Endothelial cell of umbilical vein (primary cell): ENCODE measurements at regions not wholly inside any gene's neighbourhood (a gene's known extent, or its start where the extent isn't known, plus 50 kb on each side); places are given as distances from the start of the nearest gene placed in this dataset.

Experiments used
- BruUV-seq: library from RNA; stranded (reverse); fragments of 400-500 nt; replicated peaks from 2 replicates; lab custom pipeline; 2021; lab: Mats Ljungman, UMichigan
- CTCF ChIA-PET: fragments of 300-600, 350-600 bp; sonication (Branson Sonifier 250); formaldehyde crosslinking; loops from one replicate; lab custom pipeline; 2021; ENCODE audit warnings: antibody characterized with exemption, inconsistent platforms; lab: Charles Lee
- POLR2A ChIA-PET: fragments of 300-600, 350-600 bp; sonication (Branson Sonifier 250); formaldehyde crosslinking; loops from one replicate; lab custom pipeline; 2021; ENCODE audit warnings: antibody characterized with exemption, inconsistent platforms; lab: Charles Lee
- DNase-seq: peaks from one replicate; pipeline ENCODE4 v3.0.0-alpha.2; 2011; ENCODE audit warnings: low read depth, low spot score
- FAIRE-seq: peaks from 2 replicates; lab custom pipeline; 2011; peaks lifted over from hg19 to GRCh38; lab: Jason Lieb, UNC
- H2AFZ ChIP-seq: 2 replicates; pipeline ENCODE4 v1.6.0; 2012; ENCODE audit warnings: low read depth, low read length, control low read depth, inconsistent platforms
- H3K27ac ChIP-seq: 2 replicates; pipeline ENCODE4 v1.5.1; 2011; ENCODE audit warnings: low read depth, mild to moderate bottlenecking, control low read depth, low read length, moderate library complexity; ENCODE audit not compliant: insufficient read depth
- H3K27me3 ChIP-seq, 2 experiments: 2 replicates each; pipeline versions ENCODE4 v1.6.0 to v1.6.1; 2011; ENCODE audit warnings: low read length in 2 of 2, mixed read lengths in 1 of 2; ENCODE audit not compliant: control insufficient read depth in 2 of 2, insufficient read depth in 2 of 2
- H3K36me3 ChIP-seq, 2 experiments: 2 replicates in 1 of 2; 3 replicates in 1 of 2; pipeline ENCODE4 v1.5.1; 2011; ENCODE audit warnings: low read length in 2 of 2, mild to moderate bottlenecking in 1 of 2, moderate library complexity in 1 of 2; ENCODE audit not compliant: control insufficient read depth in 2 of 2, insufficient read depth in 2 of 2; ENCODE audit errors: extremely low read depth in 1 of 2
- H3K4me1 ChIP-seq: 3 replicates; pipeline ENCODE4 v1.5.1; 2011; ENCODE audit warnings: mild to moderate bottlenecking, low read length; ENCODE audit not compliant: control insufficient read depth, insufficient read depth; ENCODE audit errors: extremely low read depth
- H3K4me2 ChIP-seq: 2 replicates; pipeline ENCODE4 v1.6.1; 2011; ENCODE audit warnings: low read length, control low read depth, mixed read lengths; ENCODE audit not compliant: insufficient read depth
- H3K4me3 ChIP-seq, 3 experiments: fragments of 200-600 bp in 1 of 3; sonication (generic), shearing (Covaris generic) in 1 of 3; replicated peaks in 1 of 3; 2 replicates each; pipeline ENCODE4 v1.5.1; 2011 to 2016; ENCODE audit warnings: control low read depth in 3 of 3, low read length in 3 of 3, mild to moderate bottlenecking in 2 of 3, inconsistent platforms in 1 of 3, low read depth in 1 of 3, moderate library complexity in 1 of 3; ENCODE audit not compliant: insufficient read depth in 1 of 3
- H3K79me2 ChIP-seq: 2 replicates; pipeline ENCODE4 v1.6.0; 2012; ENCODE audit warnings: low read length, inconsistent platforms; ENCODE audit not compliant: control insufficient read depth, insufficient read depth
- H3K9ac ChIP-seq: replicated peaks from 2 replicates; pipeline ENCODE3; 2011; ENCODE audit warnings: low read length, control low read depth; ENCODE audit not compliant: insufficient read depth; ENCODE audit errors: extremely low read depth
- H3K9me1 ChIP-seq: replicated peaks from 3 replicates; pipeline ENCODE4 v1.6.0; 2011; ENCODE audit warnings: mild to moderate bottlenecking, low read length; ENCODE audit not compliant: control insufficient read depth, insufficient read depth; ENCODE audit errors: extremely low read depth
- H3K9me3 ChIP-seq: replicated peaks from 2 replicates; pipeline ENCODE4 v1.5.1; 2012; ENCODE audit warnings: low read length, inconsistent platforms; ENCODE audit not compliant: control insufficient read depth, insufficient read depth
- H4K20me1 ChIP-seq: replicated peaks from 2 replicates; pipeline ENCODE3; 2011; ENCODE audit warnings: mild to moderate bottlenecking, low read length; ENCODE audit not compliant: control insufficient read depth, insufficient read depth; ENCODE audit errors: extremely low read depth
- EZH2 ChIP-seq: IDR thresholded peaks from 2 replicates; pipeline ENCODE4 v1.6.1; 2012; ENCODE audit warnings: borderline replicate concordance, low read depth, mild to moderate bottlenecking, moderate library complexity, low read length, inconsistent platforms; ENCODE audit not compliant: severe bottlenecking
- FOS ChIP-seq: IDR thresholded peaks from 2 replicates; pipeline ENCODE4 v1.6.1; 2011; ENCODE audit warnings: mild to moderate bottlenecking, low read length, moderate library complexity, borderline replicate concordance; ENCODE audit not compliant: insufficient read depth
- GATA2 ChIP-seq: IDR thresholded peaks from 2 replicates; pipeline ENCODE4 v1.7.0; 2011; ENCODE audit warnings: low read depth, mild to moderate bottlenecking, moderate library complexity, mixed read lengths, low read length; ENCODE audit not compliant: insufficient read length, insufficient read depth
- JUN ChIP-seq: IDR thresholded peaks from 2 replicates; pipeline ENCODE4 v1.6.1; 2011; ENCODE audit warnings: borderline replicate concordance, low read depth; ENCODE audit not compliant: insufficient read length, insufficient read depth
- MYC ChIP-seq: IDR thresholded peaks from one replicate; pipeline ENCODE4 v1.6.1; 2011; ENCODE audit warnings: mild to moderate bottlenecking, low read depth, low read length
- POLR2A ChIP-seq: IDR thresholded peaks from 2 replicates; pipeline ENCODE4 v1.6.1; 2012; ENCODE audit warnings: low read depth, mild to moderate bottlenecking, control low read depth, low read length
- POLR2AphosphoS5 ChIP-seq: IDR thresholded peaks from 2 replicates; pipeline ENCODE4 v1.6.1; 2012; ENCODE audit warnings: low read depth, mild to moderate bottlenecking, control low read depth, low read length, moderate library complexity; ENCODE audit not compliant: insufficient read depth
- dilution Hi-C: fragments of 300-500 bp; cut with MboI; formaldehyde crosslinking; loops from one replicate; pipeline ENCODE4 v1.15.0; 2019; ENCODE audit warnings: low sequenced_read_pairs; ENCODE audit not compliant: extremely low pct_ligation_motif_present
- intact Hi-C: fragments of 100-400 bp; cut with micrococcal nuclease; formaldehyde crosslinking; loops from one replicate; pipeline ENCODE4 v1.10.0; 2022
- TF ChIP-seq, protein P1 (sequence below): IDR thresholded peaks from 2 replicates; pipeline ENCODE4 v1.6.1; 2011; ENCODE audit not compliant: insufficient read depth, insufficient read length
- TF ChIP-seq, protein P2 (sequence below), 2 donors: IDR thresholded peaks; 1 replicate in 1 of 2; 2 replicates in 1 of 2; pipeline ENCODE4 v1.5.1; 2011; ENCODE audit warnings: low read length in 2 of 2, mild to moderate bottlenecking in 2 of 2, moderate library complexity in 2 of 2, control low read depth in 1 of 2, inconsistent platforms in 1 of 2, low read depth in 1 of 2; ENCODE audit not compliant: insufficient read depth in 1 of 2; ENCODE audit errors: extremely low read depth in 1 of 2

DNA sequence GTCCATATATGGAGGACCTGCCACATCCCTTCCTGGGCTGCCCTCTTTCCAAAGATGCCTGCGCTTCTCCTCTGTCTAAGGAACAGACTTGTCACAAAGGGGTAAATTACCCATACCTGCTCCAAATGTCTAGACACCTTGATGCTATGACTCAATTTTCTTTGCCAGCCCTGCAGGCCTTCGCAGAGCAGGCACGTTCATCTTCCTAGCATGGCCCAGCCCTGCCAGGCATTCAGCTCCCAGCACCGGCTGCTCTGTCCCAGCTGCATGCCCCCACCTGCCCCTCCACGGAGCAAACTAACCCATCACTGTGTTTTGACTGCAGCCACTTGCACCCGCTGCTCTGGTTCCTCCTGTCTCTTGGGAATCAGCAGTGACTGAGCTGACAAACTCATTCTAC, 526.1 kb downstream of the MIAT start:
- Histone ChIP-seq H3K27me3 (peaks cover 0 to under 1% of the 10 kb centered on the region in 2 experiments), H3K79me2 (no peaks in the 10 kb centered on the region), H4K20me1 (no peaks in the 10 kb centered on the region), H2AFZ (no peak overlapping the region), H3K9me3 (no peaks in the 10 kb centered on the region), H3K9ac (no peak overlapping the region), H3K4me2 (no peak overlapping the region), H3K9me1 (no peaks in the 10 kb centered on the region), H3K27ac (no peak overlapping the region), H3K4me1 (no peaks in the 10 kb centered on the region), H3K4me3 (no peak overlapping the region), H3K36me3 (no peaks in the 10 kb centered on the region)
- FAIRE-seq = no peak
- TF ChIP-seq POLR2A (no peak), EZH2 (no peak), POLR2AphosphoS5 (no peak), MYC (no peak), FOS (no peak), GATA2 (no peak), JUN (no peak)
- TF ChIP-seq, protein P1, sequence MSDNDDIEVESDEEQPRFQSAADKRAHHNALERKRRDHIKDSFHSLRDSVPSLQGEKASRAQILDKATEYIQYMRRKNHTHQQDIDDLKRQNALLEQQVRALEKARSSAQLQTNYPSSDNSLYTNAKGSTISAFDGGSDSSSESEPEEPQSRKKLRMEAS = no peak
- TF ChIP-seq, protein P2, sequence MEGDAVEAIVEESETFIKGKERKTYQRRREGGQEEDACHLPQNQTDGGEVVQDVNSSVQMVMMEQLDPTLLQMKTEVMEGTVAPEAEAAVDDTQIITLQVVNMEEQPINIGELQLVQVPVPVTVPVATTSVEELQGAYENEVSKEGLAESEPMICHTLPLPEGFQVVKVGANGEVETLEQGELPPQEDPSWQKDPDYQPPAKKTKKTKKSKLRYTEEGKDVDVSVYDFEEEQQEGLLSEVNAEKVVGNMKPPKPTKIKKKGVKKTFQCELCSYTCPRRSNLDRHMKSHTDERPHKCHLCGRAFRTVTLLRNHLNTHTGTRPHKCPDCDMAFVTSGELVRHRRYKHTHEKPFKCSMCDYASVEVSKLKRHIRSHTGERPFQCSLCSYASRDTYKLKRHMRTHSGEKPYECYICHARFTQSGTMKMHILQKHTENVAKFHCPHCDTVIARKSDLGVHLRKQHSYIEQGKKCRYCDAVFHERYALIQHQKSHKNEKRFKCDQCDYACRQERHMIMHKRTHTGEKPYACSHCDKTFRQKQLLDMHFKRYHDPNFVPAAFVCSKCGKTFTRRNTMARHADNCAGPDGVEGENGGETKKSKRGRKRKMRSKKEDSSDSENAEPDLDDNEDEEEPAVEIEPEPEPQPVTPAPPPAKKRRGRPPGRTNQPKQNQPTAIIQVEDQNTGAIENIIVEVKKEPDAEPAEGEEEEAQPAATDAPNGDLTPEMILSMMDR (IDR thresholded peaks at IDR 0.05; ENCODE audit: extremely low read depth in 1 of 2, insufficient read depth in 1 of 2, low read depth in 1 of 2, low read length in 2 of 2) = no peak
- POLR2A ChIA-PET = no interaction called here
- intact Hi-C loops = no loop called here
- CTCF ChIA-PET = interaction anchor here (1.0 to 1.6 kb wide), 2 partner anchors 10 to 32 kb away, joined by 3 read pairs; no protein-coding TSS in a partner anchor
- no TSS peak for BruUV-seq
- no peak for DNase-seq
- dilution Hi-C loops = no loop called here
